Keratinocyte (primary cell): ENCODE measurements at regions not wholly inside any gene's neighbourhood (a gene's known extent, or its start where the extent isn't known, plus 50 kb on each side); places are given as distances from the start of the nearest gene placed in this dataset.

ENCODE experiments used
- DNase-seq: peaks from one replicate; pipeline ENCODE4 v3.0.0-alpha.2; 2011; ENCODE audit warnings: low read depth, missing footprints, low spot score
- FAIRE-seq: peaks from 2 replicates; lab custom pipeline; 2011; peaks lifted over from hg19 to GRCh38; lab: Jason Lieb, UNC
- H2AFZ ChIP-seq: 2 replicates; pipeline ENCODE4 v1.6.0; 2012; ENCODE audit warnings: low read length, control low read depth, inconsistent platforms; ENCODE audit not compliant: control insufficient read depth
- H3K27ac ChIP-seq: 2 replicates; pipeline ENCODE4 v1.5.1; 2011; ENCODE audit warnings: low read length; ENCODE audit not compliant: control insufficient read depth, insufficient read depth
- H3K27me3 ChIP-seq: 3 replicates; pipeline ENCODE4 v1.6.0; 2011; ENCODE audit warnings: low read length; ENCODE audit not compliant: control insufficient read depth, insufficient read depth; ENCODE audit errors: extremely low read depth
- H3K36me3 ChIP-seq, 2 experiments: 2 replicates in 1 of 2; 3 replicates in 1 of 2; pipeline ENCODE4 v1.5.1; 2011; ENCODE audit warnings: low read length in 2 of 2, mild to moderate bottlenecking in 1 of 2; ENCODE audit not compliant: control insufficient read depth in 2 of 2, insufficient read depth in 2 of 2; ENCODE audit errors: extremely low read depth in 1 of 2
- H3K4me1 ChIP-seq: 3 replicates; pipeline ENCODE4 v1.5.1; 2011; ENCODE audit warnings: low read length; ENCODE audit not compliant: control insufficient read depth, insufficient read depth; ENCODE audit errors: extremely low read depth
- H3K4me2 ChIP-seq: 3 replicates; pipeline ENCODE4 v1.6.0; 2011; ENCODE audit warnings: low read depth, low read length; ENCODE audit not compliant: control insufficient read depth, insufficient read depth; ENCODE audit errors: extremely low read depth
- H3K4me3 ChIP-seq, 3 experiments: fragments of 200-600 bp in 1 of 3; sonication (generic) in 1 of 3; 2 replicates in 2 of 3; 3 replicates in 1 of 3; pipeline ENCODE4 v1.5.1; 2011 to 2016; ENCODE audit warnings: low read length in 3 of 3, mild to moderate bottlenecking in 3 of 3, control low read depth in 2 of 3, inconsistent platforms in 1 of 3, low read depth in 1 of 3, mixed read lengths in 1 of 3, mixed run types in 1 of 3, moderate library complexity in 1 of 3; ENCODE audit not compliant: control insufficient read depth in 2 of 3, insufficient read depth in 2 of 3; ENCODE audit errors: extremely low read depth in 1 of 3
- H3K79me2 ChIP-seq: 2 replicates; pipeline ENCODE4 v1.6.0; 2012; ENCODE audit warnings: low read length; ENCODE audit not compliant: control insufficient read depth, insufficient read depth
- H3K9ac ChIP-seq: 3 replicates; pipeline ENCODE4 v1.6.0; 2011; ENCODE audit warnings: low read length; ENCODE audit not compliant: control insufficient read depth, insufficient read depth; ENCODE audit errors: extremely low read depth
- H3K9me1 ChIP-seq: 3 replicates; pipeline ENCODE4 v1.6.0; 2011; ENCODE audit warnings: low read length; ENCODE audit not compliant: control insufficient read depth, insufficient read depth; ENCODE audit errors: extremely low read depth
- H3K9me3 ChIP-seq: 2 replicates; pipeline ENCODE4 v1.5.1; 2012; ENCODE audit warnings: low read depth, low read length; ENCODE audit not compliant: control insufficient read depth
- H4K20me1 ChIP-seq: 3 replicates; pipeline ENCODE4 v1.6.0; 2011; ENCODE audit warnings: low read length; ENCODE audit not compliant: control insufficient read depth, insufficient read depth; ENCODE audit errors: extremely low read depth
- CTCF ChIP-seq, 3 experiments: IDR thresholded peaks in 1 of 3; conservative IDR thresholded peaks in 1 of 3; optimal IDR thresholded peaks in 1 of 3; 2 replicates in 2 of 3; 3 replicates in 1 of 3; pipeline versions ENCODE3 to v1.5.1; 2011; ENCODE audit warnings: low read length in 3 of 3, mild to moderate bottlenecking in 3 of 3, moderate library complexity in 2 of 3, control low read depth in 1 of 3, inconsistent platforms in 1 of 3; ENCODE audit not compliant: insufficient read depth in 2 of 3; ENCODE audit errors: extremely low read depth in 1 of 3
- EZH2 ChIP-seq: IDR thresholded peaks from one replicate; pipeline ENCODE4 v1.6.1; 2012; ENCODE audit warnings: inconsistent platforms, mild to moderate bottlenecking, low read length, moderate library complexity
- dilution Hi-C: fragments of 300-500 bp; cut with MboI; formaldehyde crosslinking; loops from one replicate; pipeline ENCODE4 v1.7.0; 2020; ENCODE audit warnings: low sequenced_read_pairs; ENCODE audit not compliant: extremely low pct_ligation_motif_present

GRCh38 chr4:32768664-32769389, 2048.7 kb downstream of the PCDH7 start:
- H3K27me3 ChIP-seq = no peaks in the 10 kb centered on the region

GRCh38 chr4:32771491-32771890, 2051.3 kb downstream of the PCDH7 start:
- FAIRE-seq (no peak), DNase-seq (no peak)
- no peak overlapping the region for H3K4me3 ChIP-seq
- no peak overlapping the region for H3K27ac ChIP-seq
- no peaks in the 10 kb centered on the region for H3K79me2 ChIP-seq
- no peaks in the 10 kb centered on the region for H3K36me3 ChIP-seq
- no peaks in the 10 kb centered on the region for H3K4me1 ChIP-seq
- H3K9me3 ChIP-seq = no peaks in the 10 kb centered on the region
- dilution Hi-C loops = no loop called here
- H3K4me2 ChIP-seq = no peak overlapping the region
- TF ChIP-seq CTCF (optimal IDR thresholded peaks at IDR 0.05 in 1 of 3, IDR thresholded peaks at IDR 0.05 in 1 of 3, conservative IDR thresholded peaks at IDR 0.05 in 1 of 3; ENCODE audit: extremely low read depth in 1 of 3, insufficient read depth in 2 of 3, low read length in 3 of 3) (no peak), EZH2 (no peak)
- no peak overlapping the region for H2AFZ ChIP-seq
- no peak overlapping the region for H3K9ac ChIP-seq
- H3K27me3 ChIP-seq = no peaks in the 10 kb centered on the region
- H3K9me1 ChIP-seq = no peaks in the 10 kb centered on the region
- H4K20me1 ChIP-seq = no peaks in the 10 kb centered on the region

More at GRCh38 chr4:32768664-32769389, 2048.7 kb downstream of the PCDH7 start:
- no peaks in the 10 kb centered on the region for H4K20me1 ChIP-seq
- no peak for DNase-seq
- H2AFZ ChIP-seq = no peak overlapping the region
- no peak overlapping the region for H3K27ac ChIP-seq
- no peak for FAIRE-seq
- no peaks in the 10 kb centered on the region for H3K4me1 ChIP-seq
- H3K79me2 ChIP-seq = no peaks in the 10 kb centered on the region
- H3K36me3 ChIP-seq = no peaks in the 10 kb centered on the region
- H3K9me1 ChIP-seq = no peaks in the 10 kb centered on the region
- no peak overlapping the region for H3K9ac ChIP-seq
- no peak overlapping the region for H3K4me2 ChIP-seq
- no peak for TF ChIP-seq CTCF (optimal IDR thresholded peaks at IDR 0.05 in 1 of 3, IDR thresholded peaks at IDR 0.05 in 1 of 3, conservative IDR thresholded peaks at IDR 0.05 in 1 of 3; ENCODE audit: extremely low read depth in 1 of 3, insufficient read depth in 2 of 3, low read length in 3 of 3)
- no peak for TF ChIP-seq EZH2
- no peak overlapping the region for H3K4me3 ChIP-seq
- dilution Hi-C loops = no loop called here
- H3K9me3 ChIP-seq = no peaks in the 10 kb centered on the region
